ENCODE measurements at regions not wholly inside any gene's neighbourhood (a gene's known extent, or its start where the extent isn't known, plus 50 kb on each side); places are given as distances from the start of the nearest gene placed in this dataset.

DNA sequence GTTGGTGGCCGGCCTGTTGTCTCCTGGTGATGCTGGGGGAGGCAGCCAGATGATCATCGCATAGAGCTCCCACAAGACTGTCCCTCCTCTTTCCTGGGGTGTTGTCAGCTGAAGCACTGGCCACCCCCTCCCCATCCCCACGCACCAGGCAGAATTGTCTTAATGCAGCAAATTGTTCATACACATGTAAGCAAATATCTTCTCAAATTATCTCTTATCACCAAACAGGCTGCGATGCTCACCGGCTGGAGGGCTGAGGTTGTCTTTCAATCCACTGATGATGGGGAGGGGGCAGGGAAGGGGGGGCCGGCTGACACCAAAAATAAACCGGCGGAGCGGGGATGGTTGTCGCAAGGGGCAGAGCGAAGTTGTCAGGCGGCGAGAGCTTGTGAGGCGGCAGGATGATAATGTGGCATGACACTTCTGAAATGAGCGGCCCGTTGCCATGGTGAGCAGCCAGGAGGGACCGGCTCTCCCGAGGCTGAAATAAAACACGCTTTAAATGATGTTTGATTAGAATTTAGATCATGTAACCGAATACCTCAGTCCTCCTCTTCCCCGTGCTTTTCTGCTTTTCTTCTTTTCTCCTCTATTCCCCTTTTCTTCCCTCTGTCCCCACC is 59.8 kb downstream of the MRM1 start:
- DNase-seq (ENCODE audit: low spot score): no peak

- DNase-seq (ENCODE audit: low spot score): no peak
Measured at GRCh38 chr17:36661688-36662087, 60.3 kb downstream of the MRM1 start.

DNA sequence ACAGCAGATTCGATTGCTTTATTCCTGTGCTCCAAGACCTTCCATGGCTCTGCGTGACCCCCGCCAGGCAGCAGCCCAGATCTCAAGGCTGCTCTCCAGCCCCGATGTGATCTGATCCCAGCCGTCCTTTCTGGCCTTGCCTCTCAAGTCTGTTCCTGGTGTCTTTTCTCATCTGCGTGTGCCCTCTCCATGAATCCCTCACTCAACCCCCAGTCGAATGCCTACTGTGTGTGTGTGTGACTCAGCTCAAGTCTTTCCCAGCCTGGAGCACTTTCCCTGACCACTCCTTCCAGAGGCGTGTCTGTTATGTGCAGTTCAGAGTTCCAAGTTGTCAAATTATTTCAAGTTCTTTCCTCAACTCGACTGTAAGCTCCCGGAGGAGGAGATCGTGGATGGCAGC is 64.0 kb downstream of the MRM1 start:
- DNase-seq (ENCODE audit: low spot score): no peak

DNA sequence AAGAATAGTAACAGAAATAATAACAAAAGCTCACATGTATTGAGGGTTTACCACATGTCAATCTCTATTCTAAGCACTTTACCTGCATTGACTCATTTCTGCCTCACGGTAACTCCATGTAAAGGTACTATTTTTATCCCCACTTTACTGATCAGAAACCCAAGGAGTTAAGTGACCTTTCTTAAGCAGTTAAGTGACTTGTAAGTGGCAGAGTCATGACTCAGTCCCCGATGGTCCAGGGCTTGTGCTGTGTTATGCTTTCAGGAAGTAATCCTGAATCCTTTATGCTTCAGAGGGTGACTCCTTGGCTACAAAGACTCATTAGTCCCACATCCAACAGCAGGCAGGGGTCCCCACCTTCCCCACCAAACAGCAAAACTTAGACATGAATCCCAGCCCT is 66.5 kb downstream of the MRM1 start:
- DNase-seq (ENCODE audit: low spot score): no peak

DNA sequence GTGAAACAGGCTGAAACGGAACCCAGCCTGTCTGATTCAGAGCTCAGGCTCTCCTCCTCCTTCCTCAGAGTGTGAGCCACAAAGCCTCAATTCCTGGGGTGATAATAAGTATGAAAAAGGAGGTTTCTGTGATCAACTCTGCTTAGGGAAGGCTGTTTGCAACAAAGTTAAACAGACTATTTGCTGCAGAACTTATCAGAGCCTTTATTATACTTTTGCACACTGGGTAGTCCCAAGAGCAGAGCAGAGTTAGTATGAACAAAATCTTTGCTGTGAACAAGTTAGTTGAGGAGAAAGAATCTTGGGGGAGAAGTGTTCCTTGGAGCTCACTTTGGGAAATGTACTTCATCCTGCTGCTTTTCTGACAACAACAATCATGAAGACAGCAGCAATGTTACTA is 67.4 kb downstream of the MRM1 start:
- DNase-seq (ENCODE audit: low spot score): no peak

GRCh38 chr17:36671144-36671543 is 69.8 kb downstream of the MRM1 start:
- no peak for DNase-seq (ENCODE audit: low spot score)

GRCh38 chr17:36672403-36672918 is 71.1 kb downstream of the MRM1 start:
- DNase-seq (ENCODE audit: low spot score): no peak

- no peak for DNase-seq (ENCODE audit: low spot score)
Measured at GRCh38 chr17:36673068-36673467, 71.7 kb downstream of the MRM1 start.

- DNase-seq (ENCODE audit: low spot score): no peak
Measured at GRCh38 chr17:36673637-36674277, 72.4 kb downstream of the MRM1 start.

GRCh38 chr17:36674278-36674650 is 72.9 kb downstream of the MRM1 start:
- DNase-seq (ENCODE audit: low spot score): no peak

- DNase-seq (ENCODE audit: low spot score): no peak
Measured at GRCh38 chr17:36675250-36675649, 73.9 kb downstream of the MRM1 start.

GRCh38 chr17:36675786-36676185 is 74.4 kb downstream of the MRM1 start:
- no peak for DNase-seq (ENCODE audit: low spot score)

GRCh38 chr17:36679815-36680467 is 78.6 kb downstream of the MRM1 start:
- DNase-seq (ENCODE audit: low spot score): no peak

DNA sequence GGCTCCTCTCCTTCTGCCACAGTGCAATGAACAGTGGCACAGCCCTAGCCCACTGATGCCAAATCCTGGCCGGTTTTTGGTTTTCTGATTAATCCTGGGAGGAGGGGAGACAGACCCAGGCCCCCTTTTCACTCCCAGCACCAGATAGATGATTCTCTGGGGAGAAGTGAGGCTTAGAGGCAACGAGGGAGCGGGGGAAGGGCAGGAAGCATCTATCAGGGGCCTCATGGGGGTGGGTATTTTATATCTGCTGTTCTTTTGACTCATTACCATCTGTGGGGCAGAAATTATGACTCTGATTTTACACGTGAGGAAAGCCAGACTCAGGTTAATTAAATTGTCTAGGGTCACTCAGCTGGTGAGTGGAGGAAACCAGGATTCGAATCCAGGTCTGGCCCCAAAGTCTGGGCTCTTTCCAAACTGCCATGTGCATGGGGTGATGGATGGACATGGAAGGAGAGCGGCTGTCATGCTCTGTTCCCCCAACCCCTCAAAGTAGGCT is 79.4 kb downstream of the MRM1 start:
- no peak for DNase-seq (ENCODE audit: low spot score)

- DNase-seq (ENCODE audit: low spot score): no peak
Measured at GRCh38 chr17:36682773-36683172, 81.4 kb downstream of the MRM1 start.

- DNase-seq (ENCODE audit: low spot score): no peak
Measured at GRCh38 chr17:36683387-36683786, 82.0 kb downstream of the MRM1 start.

GRCh38 chr17:36684134-36684533 is 82.8 kb downstream of the MRM1 start:
- no peak for DNase-seq (ENCODE audit: low spot score)

DNA sequence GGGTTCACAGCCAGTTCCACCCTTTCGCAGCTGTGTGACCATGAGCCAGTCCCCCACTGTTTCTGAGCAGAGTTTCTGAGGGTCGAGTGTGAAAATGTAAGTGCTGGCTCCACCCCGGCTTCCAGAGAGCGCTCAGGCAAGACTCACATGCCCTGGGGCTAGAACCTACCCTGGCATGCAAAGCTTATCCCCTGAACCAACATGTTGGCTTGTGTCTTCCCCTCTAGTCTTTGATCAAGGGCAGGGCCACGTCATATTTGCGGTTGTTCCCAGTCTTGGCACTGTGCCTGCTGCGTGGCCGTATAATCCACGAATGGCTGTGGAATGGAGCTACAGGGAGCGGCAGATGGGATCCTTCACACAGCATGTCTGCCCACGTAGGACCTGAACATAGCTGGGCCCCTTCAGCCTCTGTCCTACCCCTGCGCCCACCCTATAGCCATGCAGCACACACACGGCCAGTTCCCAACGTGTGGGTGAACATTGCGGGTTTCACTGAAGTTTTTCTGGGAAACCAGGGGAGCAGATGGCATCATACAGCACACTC is 84.8 kb downstream of the MRM1 start:
- DNase-seq (ENCODE audit: low spot score): no peak

- DNase-seq (ENCODE audit: low spot score): no peak
Measured at GRCh38 chr17:36687736-36688135, 86.4 kb downstream of the MRM1 start.

DNA sequence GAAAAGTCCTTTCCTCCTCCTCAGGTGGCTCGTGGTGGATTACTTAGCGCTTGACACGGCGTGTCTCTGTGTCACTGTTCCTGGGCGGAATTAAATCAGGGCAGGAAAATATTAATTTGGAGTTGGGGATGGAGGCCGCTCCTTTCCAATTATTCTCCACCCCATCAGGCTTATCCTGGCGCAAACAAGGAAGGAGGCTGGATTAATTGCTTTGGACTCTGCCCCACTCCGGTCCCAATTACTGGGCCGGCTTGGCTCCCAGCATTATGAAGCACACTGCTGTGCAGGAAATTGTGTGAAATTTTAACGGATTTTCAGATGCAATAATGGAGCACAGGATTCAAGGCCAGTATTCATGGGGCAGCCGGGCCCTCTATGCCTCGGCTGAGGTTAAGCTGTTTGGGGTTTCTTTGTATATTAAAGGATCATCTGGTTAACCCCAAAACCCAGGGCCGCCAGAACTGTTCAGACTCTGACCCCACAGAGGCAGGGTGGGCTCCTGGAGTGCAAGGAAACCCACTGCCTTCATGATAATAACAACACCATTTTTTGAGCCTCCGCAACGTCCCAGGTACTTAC is 87.8 kb downstream of the MRM1 start:
- no peak for DNase-seq (ENCODE audit: low spot score)

GRCh38 chr17:36690190-36690589 is 88.8 kb downstream of the MRM1 start:
- no peak for DNase-seq (ENCODE audit: low spot score)

DNA sequence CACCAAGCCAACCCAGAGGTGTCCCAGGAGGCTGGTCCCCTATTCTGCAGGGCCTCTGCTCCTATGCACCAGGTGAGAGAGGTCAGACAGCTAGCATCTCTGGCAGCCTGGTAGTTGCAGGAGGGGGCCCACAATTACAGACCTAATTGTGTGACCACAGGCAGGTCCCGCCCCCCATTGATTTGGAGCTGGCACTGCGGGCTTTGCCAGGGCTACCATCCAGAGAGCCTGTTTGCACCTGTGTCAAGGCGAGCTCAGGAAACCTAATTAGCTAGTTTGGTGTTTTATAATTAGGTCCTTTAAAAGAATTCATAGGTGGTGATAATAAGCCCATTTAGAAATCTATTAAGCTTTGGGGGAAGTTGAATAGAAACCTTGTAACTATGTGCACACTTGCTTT is 90.2 kb downstream of the MRM1 start:
- DNase-seq (ENCODE audit: low spot score): no peak

GRCh38 chr17:36695082-36695481 is 93.7 kb downstream of the MRM1 start:
- DNase-seq (ENCODE audit: low spot score): no peak
